Activated naive CD8-positive, alpha-beta T cell treated with anti-CD3 and anti-CD28 coated beads, Interleukin-2, amount 50 U/mL, for 24 hours (primary cell): ENCODE measurements at regions not wholly inside any gene's neighbourhood (a gene's known extent, or its start where the extent isn't known, plus 50 kb on each side); places are given as distances from the start of the nearest gene placed in this dataset.
"Not testable (repeated sequence)": the region's sequence is repeated elsewhere in the genome, so short reads cannot be mapped to it uniquely, and the experiment has no call there.

Source experiments
- ATAC-seq: fragments of 150-1000 bp; cut with Tn5 transposase; one replicate; pipeline ENCODE4 v1.10.0; 2021
- DNase-seq: peaks from one replicate; pipeline ENCODE4 v3.0.0; 2021
- H3K27ac Mint-ChIP-seq: one replicate; pipeline ENCODE4 v1.8.0; 2021; ENCODE audit warnings: mild to moderate bottlenecking, mixed read lengths
- H3K27me3 Mint-ChIP-seq: one replicate; pipeline ENCODE4 v1.8.0; 2021; ENCODE audit warnings: mixed read lengths
- H3K36me3 Mint-ChIP-seq: one replicate; pipeline ENCODE4 v1.8.0; 2021; ENCODE audit warnings: low read depth, mixed read lengths
- H3K4me1 Mint-ChIP-seq: one replicate; pipeline ENCODE4 v1.8.0; 2021; ENCODE audit warnings: mixed read lengths
- H3K4me3 Mint-ChIP-seq: one replicate; pipeline ENCODE4 v1.8.0; 2021; ENCODE audit warnings: mild to moderate bottlenecking, moderate library complexity, mixed read lengths
- H3K9me3 Mint-ChIP-seq: one replicate; pipeline ENCODE4 v1.8.0; 2021; ENCODE audit warnings: mixed read lengths

DNA sequence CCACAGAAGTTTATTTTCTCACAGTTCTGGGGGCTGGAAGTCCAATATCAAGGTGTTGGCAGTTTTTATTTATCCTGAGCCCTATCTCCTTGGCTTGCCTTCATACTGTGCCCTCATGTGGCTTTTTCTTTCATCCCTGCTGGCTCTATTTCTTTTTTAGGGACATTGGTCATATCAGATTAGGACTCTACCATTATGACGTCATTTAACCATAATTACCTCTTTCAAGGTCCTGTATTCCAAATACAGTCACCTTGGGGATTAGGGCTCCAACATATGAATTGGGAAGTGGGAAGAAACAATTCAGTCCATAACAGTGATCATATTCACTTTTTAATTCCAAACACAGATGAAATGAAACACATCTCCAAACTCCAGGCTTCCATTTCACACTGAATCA lies 286.0 kb downstream of the SUCLG1 start:
- peaks cover 11% of the 10 kb centered on the region for H3K27me3 Mint-ChIP-seq
- ATAC-seq, result no peak
- H3K27ac Mint-ChIP-seq, result no peak overlapping the region
- peaks cover 7% of the 10 kb centered on the region for H3K9me3 Mint-ChIP-seq
- no peak for DNase-seq
- no peaks in the 10 kb centered on the region for H3K4me1 Mint-ChIP-seq
- H3K4me3 Mint-ChIP-seq, result no peak overlapping the region
- no peaks in the 10 kb centered on the region for H3K36me3 Mint-ChIP-seq

DNA sequence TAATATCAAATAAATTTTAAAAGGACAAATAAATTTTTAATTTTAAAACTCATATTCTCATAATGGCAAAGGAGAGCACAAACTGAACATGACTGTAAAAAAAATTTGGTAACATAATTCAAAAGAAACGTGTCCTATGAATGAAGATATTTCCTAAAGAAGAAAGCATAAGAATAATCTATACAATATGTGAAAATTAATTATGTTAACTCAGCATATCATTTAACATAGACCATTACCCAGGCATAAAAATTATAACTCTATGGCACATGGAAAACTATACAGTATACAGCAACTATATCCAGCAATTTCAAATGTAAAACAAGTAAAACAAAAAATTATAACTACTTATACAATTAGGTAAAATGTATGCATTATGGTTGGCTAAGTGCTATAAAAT lies 288.1 kb downstream of the SUCLG1 start:
- H3K9me3 Mint-ChIP-seq, result peaks cover 7% of the 10 kb centered on the region
- H3K4me3 Mint-ChIP-seq, result no peak overlapping the region
- ATAC-seq, result no peak
- H3K36me3 Mint-ChIP-seq, result no peaks in the 10 kb centered on the region
- H3K27ac Mint-ChIP-seq, result no peak overlapping the region
- DNase-seq, result no peak
- H3K4me1 Mint-ChIP-seq, result no peaks in the 10 kb centered on the region
- H3K27me3 Mint-ChIP-seq, result peaks cover 9% of the 10 kb centered on the region

DNA sequence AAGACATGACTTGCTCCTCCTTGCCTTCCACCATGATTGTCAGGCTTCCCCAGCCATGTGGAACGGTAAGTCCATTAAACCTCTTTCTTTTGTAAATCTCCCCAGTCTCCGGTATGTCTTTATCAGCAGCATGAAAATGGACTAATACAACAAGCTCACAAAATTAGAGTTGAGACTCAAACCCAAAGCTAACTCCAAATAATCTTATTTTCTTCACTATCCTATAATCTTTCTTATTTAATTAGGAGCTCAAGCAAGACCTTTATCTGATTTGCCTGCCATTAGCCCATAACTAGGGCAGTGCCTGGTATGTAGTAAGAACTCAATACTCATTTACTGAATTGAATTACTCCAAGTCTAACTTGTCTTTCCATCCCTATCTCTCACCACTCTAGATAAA lies 289.2 kb downstream of the SUCLG1 start:
- DNase-seq, result no peak
- Mint-ChIP-seq H3K27ac (no peak overlapping the region), H3K9me3 (peaks cover 2% of the 10 kb centered on the region), H3K36me3 (no peaks in the 10 kb centered on the region), H3K4me1 (no peaks in the 10 kb centered on the region), H3K4me3 (no peak overlapping the region), H3K27me3 (peaks cover 9% of the 10 kb centered on the region)
- ATAC-seq, result no peak

DNA sequence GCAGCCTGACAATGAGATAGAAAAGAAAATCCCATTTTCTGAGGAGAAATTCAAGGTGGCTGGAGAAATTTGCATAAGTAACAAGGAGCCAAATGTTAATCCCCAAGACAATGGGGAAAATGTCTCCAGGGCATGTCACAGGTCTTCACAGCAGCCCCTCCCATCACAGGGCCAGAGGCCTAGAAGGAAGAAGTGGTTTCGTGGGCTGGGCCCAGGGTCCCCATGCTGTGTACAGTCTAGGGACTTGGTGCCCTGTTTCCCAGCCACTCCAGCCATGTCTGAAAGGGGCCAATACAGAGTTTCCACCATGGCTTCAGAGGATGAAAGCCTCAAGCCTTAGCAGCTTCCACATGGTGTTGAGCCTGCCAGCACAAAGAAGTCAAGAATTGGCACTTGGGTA lies 290.5 kb downstream of the SUCLG1 start:
- not testable (repeated sequence) for ATAC-seq

DNA sequence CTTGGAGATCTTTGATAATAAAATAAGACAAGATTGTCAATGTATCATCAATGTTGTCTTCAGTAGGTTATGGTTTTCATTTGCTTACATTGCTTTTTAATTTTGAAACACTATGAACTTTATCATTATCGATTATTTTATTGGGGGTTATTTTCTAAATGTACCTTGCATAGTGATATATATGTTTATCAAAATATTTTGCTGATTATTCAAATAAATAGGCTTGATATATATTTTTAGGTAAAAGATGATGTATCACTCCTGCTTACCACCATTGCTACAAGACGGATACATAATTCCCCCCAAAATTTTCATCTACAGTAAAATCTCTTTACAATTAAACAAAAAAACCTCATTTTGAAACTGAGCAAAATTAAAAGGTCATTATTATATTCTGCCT lies 293.8 kb downstream of the SUCLG1 start:
- DNase-seq, result no peak
- peaks cover 11% of the 10 kb centered on the region for H3K27me3 Mint-ChIP-seq
- no peak for ATAC-seq
- no peak overlapping the region for H3K27ac Mint-ChIP-seq
- no peaks in the 10 kb centered on the region for H3K9me3 Mint-ChIP-seq
- H3K4me1 Mint-ChIP-seq, result no peaks in the 10 kb centered on the region
- H3K4me3 Mint-ChIP-seq, result no peak overlapping the region
- H3K36me3 Mint-ChIP-seq, result no peaks in the 10 kb centered on the region

More for the DNA sequence above, 290.5 kb downstream of the SUCLG1 start:
- not testable (repeated sequence) for H3K27ac Mint-ChIP-seq, H3K36me3 Mint-ChIP-seq, DNase-seq, H3K9me3 Mint-ChIP-seq, H3K4me1 Mint-ChIP-seq, H3K27me3 Mint-ChIP-seq, H3K4me3 Mint-ChIP-seq

DNA sequence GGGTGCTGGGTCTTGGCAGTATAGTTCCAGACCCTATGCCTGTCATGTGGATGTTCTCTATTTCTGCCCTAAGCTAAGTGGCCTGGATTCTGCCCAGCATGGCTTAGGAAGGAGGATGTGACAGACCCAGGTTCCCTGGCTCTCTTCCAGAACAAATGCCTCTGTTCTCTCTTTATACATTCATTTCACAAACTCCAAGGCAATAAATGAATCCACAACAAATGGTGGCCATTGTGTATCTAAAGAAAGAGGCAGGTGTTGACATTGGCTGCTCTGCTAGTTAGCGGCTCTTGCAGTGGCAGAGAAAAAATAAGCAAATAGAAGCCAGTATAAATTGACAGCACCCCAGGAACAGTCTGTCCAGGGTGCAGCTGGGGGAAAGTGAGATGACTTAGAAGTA lies 298.6 kb downstream of the SUCLG1 start:
- peaks cover 14% of the 10 kb centered on the region for H3K27me3 Mint-ChIP-seq
- no peak for DNase-seq
- no peak for ATAC-seq
- H3K27ac Mint-ChIP-seq, result no peak overlapping the region
- H3K9me3 Mint-ChIP-seq, result no peaks in the 10 kb centered on the region
- no peaks in the 10 kb centered on the region for H3K36me3 Mint-ChIP-seq
- no peak overlapping the region for H3K4me3 Mint-ChIP-seq
- H3K4me1 Mint-ChIP-seq, result no peaks in the 10 kb centered on the region

DNA sequence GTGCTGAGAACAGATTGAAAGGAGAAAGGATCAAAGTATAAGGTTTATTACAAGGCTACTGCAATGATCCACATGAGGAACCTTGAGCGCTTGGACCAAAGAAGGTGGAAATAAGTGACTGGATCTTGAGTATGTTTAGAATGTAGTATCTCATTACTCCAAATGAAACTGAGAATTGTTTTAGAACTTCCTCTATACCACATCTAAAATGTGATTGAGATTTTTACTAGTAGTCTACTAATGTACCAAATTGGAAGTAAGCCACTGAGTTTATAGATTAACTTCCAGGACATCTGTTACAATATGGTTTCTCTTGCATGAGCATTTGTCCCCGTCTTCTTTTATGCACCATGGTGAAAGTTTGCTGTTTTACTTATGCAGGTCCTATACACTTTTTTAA lies 300.5 kb downstream of the SUCLG1 start:
- H3K4me1 Mint-ChIP-seq, result no peaks in the 10 kb centered on the region
- H3K4me3 Mint-ChIP-seq, result no peak overlapping the region
- peaks cover 12% of the 10 kb centered on the region for H3K27me3 Mint-ChIP-seq
- DNase-seq (no peak), ATAC-seq (no peak)
- no peak overlapping the region for H3K27ac Mint-ChIP-seq
- H3K36me3 Mint-ChIP-seq, result no peaks in the 10 kb centered on the region
- no peaks in the 10 kb centered on the region for H3K9me3 Mint-ChIP-seq

DNA sequence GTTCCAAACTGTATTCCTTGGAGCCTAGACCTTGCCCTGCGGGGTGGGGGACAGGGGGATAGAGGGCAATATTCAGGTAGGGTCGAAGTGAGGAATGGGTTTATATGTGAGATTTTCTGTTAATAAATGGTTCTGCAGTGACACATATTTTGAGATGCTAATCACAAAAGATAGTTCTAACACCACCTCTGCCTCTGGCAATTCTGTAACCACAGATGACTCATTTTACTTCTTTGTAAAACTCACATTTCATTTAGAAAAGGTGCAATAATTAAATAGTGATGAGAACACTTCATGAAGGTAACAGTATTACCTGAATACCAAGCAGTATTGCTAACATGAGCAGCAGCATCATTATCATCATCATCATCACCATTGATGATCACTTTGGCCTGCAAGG lies 306.6 kb downstream of the SUCLG1 start:
- Mint-ChIP-seq H3K27me3 (no peaks in the 10 kb centered on the region), H3K27ac (no peak overlapping the region), H3K4me1 (no peaks in the 10 kb centered on the region), H3K36me3 (no peaks in the 10 kb centered on the region), H3K9me3 (no peaks in the 10 kb centered on the region), H3K4me3 (no peak overlapping the region)
- ATAC-seq, result no peak
- DNase-seq, result no peak

DNA sequence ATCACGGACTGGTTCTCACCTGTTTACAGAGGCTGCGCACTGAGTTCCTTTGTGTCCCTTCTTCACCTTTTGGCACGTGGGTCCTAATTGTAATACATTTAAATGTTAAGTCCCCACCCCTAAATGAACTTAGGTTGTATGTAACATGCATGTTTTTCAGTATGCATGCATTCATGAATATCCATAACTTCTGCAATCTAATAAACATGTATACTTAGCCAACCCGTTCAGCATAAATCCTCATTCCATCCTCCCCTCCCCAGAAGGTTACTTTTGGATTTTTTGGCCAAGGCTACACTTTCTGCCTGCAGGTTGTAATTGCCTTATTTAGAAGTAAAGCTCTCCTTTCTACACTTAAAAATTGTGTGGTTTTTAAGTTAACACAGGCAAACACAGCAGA lies 314.7 kb downstream of the SUCLG1 start:
- Mint-ChIP-seq H3K4me3 (no peak overlapping the region), H3K9me3 (no peaks in the 10 kb centered on the region), H3K27me3 (peaks cover 5% of the 10 kb centered on the region), H3K4me1 (no peaks in the 10 kb centered on the region), H3K36me3 (no peaks in the 10 kb centered on the region), H3K27ac (no peak overlapping the region)
- DNase-seq, result no peak
- no peak for ATAC-seq

DNA sequence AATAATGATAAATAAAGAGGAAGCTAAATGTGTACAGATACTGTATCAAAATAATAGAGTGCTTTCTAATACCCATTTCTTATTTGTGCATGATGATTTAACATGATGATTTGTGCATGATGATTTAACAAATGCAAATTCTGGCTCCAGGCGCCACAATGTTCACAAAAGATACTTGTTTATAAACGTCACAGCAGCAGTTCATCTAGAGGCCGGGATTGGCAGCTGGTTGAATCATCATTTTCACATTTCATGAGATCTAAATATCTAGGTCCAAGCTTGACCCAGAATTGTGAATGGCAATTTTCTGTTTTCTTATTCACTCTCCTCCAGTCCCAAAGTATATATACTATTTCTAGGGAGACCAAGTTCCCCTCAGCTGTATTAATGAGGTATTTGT lies 322.0 kb downstream of the SUCLG1 start:
- no peak overlapping the region for H3K27ac Mint-ChIP-seq
- H3K4me1 Mint-ChIP-seq, result no peaks in the 10 kb centered on the region
- no peak overlapping the region for H3K4me3 Mint-ChIP-seq
- peaks cover 2% of the 10 kb centered on the region for H3K27me3 Mint-ChIP-seq
- no peak for DNase-seq
- H3K9me3 Mint-ChIP-seq, result no peaks in the 10 kb centered on the region
- no peaks in the 10 kb centered on the region for H3K36me3 Mint-ChIP-seq
- no peak for ATAC-seq

DNA sequence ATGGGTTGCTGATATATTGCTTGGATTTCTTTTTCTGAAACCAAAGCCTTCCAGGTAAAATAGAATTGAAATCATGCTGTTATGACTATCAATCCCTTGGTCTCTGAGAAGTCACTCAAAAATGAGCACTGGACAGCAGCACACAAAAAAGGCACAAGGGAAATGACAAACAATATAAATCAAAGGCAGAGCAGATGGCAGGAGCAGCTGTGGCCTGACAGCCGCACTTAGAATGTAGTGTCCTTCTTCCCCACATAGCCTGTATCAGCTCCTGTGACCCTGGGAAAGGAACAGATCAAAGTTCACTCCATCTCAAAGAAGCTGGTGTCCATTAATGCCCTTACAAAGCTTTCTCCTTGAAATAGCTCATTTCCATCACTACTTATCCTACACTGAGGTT lies 326.7 kb downstream of the SUCLG1 start:
- H3K4me3 Mint-ChIP-seq, result no peak overlapping the region
- no peak for ATAC-seq
- DNase-seq, result no peak
- no peaks in the 10 kb centered on the region for H3K4me1 Mint-ChIP-seq
- H3K27me3 Mint-ChIP-seq, result peaks cover 2% of the 10 kb centered on the region
- no peaks in the 10 kb centered on the region for H3K9me3 Mint-ChIP-seq
- no peak overlapping the region for H3K27ac Mint-ChIP-seq
- no peaks in the 10 kb centered on the region for H3K36me3 Mint-ChIP-seq

DNA sequence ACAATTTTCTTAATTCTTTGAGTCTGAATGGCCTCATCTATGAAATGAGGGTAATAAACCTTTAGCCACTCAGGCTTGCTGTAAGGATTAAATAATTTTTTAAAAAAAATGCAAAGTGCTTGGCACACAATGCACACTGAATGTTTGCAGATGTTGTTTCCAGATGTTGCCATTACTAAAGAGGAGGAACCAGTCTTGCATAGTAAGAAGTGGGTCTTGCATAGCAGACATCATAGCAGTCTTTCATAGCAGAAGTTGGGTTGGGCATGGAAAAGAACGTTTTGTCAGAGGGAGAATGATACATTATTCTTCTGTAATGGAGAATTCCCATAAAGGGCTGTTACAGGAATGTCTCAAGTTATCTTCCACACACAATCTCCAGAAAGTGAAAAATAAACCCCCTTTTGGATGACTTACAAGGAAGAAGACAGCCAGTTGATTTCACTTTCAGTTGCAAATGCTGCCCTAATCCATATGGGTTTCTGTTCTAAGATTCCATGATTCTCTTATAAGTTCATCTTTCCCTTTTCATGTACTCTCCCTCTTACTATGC lies 327.7 kb downstream of the SUCLG1 start:
- no peaks in the 10 kb centered on the region for H3K36me3 Mint-ChIP-seq
- no peaks in the 10 kb centered on the region for H3K9me3 Mint-ChIP-seq
- peaks cover 2% of the 10 kb centered on the region for H3K27me3 Mint-ChIP-seq
- no peaks in the 10 kb centered on the region for H3K4me1 Mint-ChIP-seq
- no peak for ATAC-seq
- no peak overlapping the region for H3K4me3 Mint-ChIP-seq
- no peak for DNase-seq
- H3K27ac Mint-ChIP-seq, result no peak overlapping the region

DNA sequence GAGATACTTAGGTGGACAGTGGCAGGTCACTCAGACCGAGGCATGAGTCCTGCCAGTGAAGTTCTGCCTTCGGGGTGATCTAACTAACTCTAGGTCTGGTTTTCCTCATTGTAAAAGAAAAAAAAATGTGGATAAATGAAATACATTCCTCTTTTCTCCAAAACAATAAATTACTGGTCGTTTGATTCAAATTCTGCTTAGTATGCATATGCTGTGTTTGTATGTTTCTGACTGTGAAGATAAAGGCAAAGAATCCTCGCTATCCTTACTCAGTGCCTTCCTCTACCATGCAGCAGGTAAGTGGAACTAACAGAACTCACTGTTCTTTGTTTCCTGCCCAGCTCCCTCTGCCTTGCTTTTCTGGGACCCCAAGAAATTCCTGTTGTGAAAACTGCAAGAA lies 330.1 kb downstream of the SUCLG1 start:
- Mint-ChIP-seq H3K36me3 (no peaks in the 10 kb centered on the region), H3K4me3 (no peak overlapping the region), H3K27me3 (peaks cover 2% of the 10 kb centered on the region), H3K4me1 (no peaks in the 10 kb centered on the region), H3K27ac (no peak overlapping the region), H3K9me3 (no peaks in the 10 kb centered on the region)
- no peak for ATAC-seq
- no peak for DNase-seq

DNA sequence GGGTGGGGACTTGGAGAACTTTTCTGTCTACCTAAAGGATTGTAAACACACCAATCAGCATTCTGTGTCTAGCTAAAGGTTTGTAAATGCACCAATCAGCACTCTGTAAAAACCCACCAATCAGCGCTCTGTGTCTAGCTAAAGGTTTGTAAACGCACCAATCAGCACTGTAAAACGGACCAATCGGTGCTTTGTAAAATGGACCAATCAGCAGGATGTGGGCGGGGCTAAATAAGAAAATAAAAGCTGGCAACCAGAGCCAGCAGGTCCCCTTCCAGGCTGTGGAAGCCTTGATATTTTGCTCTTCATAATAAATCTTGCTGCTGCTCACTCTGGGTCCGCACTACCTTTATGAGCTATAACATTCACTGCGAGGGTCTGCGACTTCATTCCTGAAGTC lies 331.3 kb downstream of the SUCLG1 start:
- not testable (repeated sequence) for H3K36me3 Mint-ChIP-seq, ATAC-seq, H3K27me3 Mint-ChIP-seq, H3K27ac Mint-ChIP-seq, DNase-seq, H3K4me3 Mint-ChIP-seq, H3K4me1 Mint-ChIP-seq, H3K9me3 Mint-ChIP-seq

DNA sequence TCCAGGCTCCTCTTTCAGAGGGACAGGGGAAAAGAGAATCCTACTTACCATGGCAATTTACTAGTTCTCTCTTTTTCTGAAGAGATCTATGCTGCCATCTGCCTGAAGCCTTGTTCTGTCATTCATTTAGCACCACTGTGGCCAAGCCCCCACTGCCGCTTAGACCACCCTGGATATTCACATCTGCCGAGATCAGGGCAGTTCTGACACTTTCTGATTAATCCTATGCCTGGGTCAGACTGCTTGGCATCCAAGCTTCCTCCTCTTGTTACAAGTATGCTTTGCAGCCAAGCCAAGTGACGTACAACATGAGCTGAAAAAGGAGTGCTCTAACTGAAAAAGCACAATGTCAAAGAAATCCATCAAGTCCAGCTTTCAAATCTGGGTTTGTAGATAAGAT lies 332.6 kb downstream of the SUCLG1 start:
- H3K9me3 Mint-ChIP-seq, result no peaks in the 10 kb centered on the region
- no peaks in the 10 kb centered on the region for H3K27me3 Mint-ChIP-seq
- no peak overlapping the region for H3K27ac Mint-ChIP-seq
- ATAC-seq (no peak), DNase-seq (no peak)
- no peaks in the 10 kb centered on the region for H3K36me3 Mint-ChIP-seq
- H3K4me3 Mint-ChIP-seq, result no peak overlapping the region
- H3K4me1 Mint-ChIP-seq, result no peaks in the 10 kb centered on the region

DNA sequence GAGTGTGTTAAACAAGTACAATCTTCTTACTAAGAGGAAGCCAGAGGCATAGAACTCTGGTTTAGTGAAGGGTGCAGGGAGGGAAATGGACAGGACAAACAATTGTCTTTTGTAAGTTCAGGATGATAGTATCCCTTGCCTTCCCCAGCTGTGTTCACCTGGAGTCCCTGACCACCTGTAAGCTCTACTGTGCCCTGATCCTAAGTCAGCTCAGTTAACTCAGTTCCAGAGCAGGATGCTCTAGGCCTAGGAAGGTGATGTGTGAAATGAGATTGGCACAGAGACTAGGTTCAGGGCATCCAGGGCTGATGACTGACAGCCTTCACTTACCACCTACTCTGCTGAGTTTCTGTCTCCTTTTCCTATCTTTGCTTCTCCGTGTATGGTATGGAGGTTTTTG lies 333.0 kb downstream of the SUCLG1 start:
- H3K4me3 Mint-ChIP-seq, result no peak overlapping the region
- no peak overlapping the region for H3K27ac Mint-ChIP-seq
- H3K27me3 Mint-ChIP-seq, result no peaks in the 10 kb centered on the region
- ATAC-seq (no peak), DNase-seq (no peak)
- no peaks in the 10 kb centered on the region for H3K4me1 Mint-ChIP-seq
- H3K9me3 Mint-ChIP-seq, result no peaks in the 10 kb centered on the region
- H3K36me3 Mint-ChIP-seq, result no peaks in the 10 kb centered on the region
